ENCODE measurements at regions not wholly inside any gene's neighbourhood (a gene's known extent, or its start where the extent isn't known, plus 50 kb on each side); places are given as distances from the start of the nearest gene placed in this dataset.

DNA sequence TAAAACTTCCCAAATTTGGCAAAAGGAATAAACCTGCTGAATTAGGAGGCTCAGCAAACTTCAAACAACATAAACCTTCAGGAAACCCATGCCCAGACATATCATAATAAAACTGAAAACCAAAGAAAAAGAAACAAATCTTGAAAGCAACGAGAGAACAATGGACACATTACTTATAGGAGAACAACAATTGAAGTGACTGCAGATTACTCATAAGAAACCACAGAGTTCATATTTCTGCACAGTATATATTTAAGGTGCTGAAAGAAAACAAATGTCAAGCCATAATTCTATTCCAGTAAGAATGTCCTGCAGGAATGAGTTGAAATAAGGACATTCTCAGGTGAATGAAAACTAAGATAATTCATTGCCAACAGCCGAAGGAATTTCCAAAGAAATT, 80.8 kb upstream of the PROK2 start:
- CTCF ChIA-PET, result no interaction called here
- intact Hi-C loops (cut with micrococcal nuclease; ENCODE audit: unreplicated experiment) (no loop called here), in situ Hi-C loops (cut with HindIII; ENCODE audit: low pct_unique_long_range_greater_than_20kb, low sequenced_read_pairs) (no loop called here)
- Histone ChIP-seq H3K27me3 (ENCODE audit: control insufficient read depth, insufficient read depth, low read length) (0 out of 2 replicates have a peak, but pooled peaks cover 2% of the 10 kb centered on the region), H3K27ac (ENCODE audit: low read length) (no peak overlapping the region), H3K4me3 (ENCODE audit: low read depth in 2 of 2, low read length in 2 of 2) (no peak overlapping the region), H3K9me3 (ENCODE audit: control insufficient read depth, insufficient read depth, low read depth, low read length) (no peaks in the 10 kb centered on the region), H3K4me1 (ENCODE audit: control insufficient read depth, insufficient read depth, low read length) (no peaks in the 10 kb centered on the region), H3K36me3 (ENCODE audit: control insufficient read depth, insufficient read depth, low read length) (no peaks in the 10 kb centered on the region)
- ATAC-seq, result no peak
- POLR2A ChIA-PET, result no interaction called here
- no peak for TF ChIP-seq POLR2AphosphoS5 (IDR thresholded peaks at IDR 0.05; ENCODE audit: low read depth, low read length)
- no peak for TF ChIP-seq TCF7L2 (IDR thresholded peaks at IDR 0.05; ENCODE audit: low read depth, low read length)
- no peak for TF ChIP-seq CTCF (IDR thresholded peaks at IDR 0.05)
- no peak for TF ChIP-seq SIN3A (IDR thresholded peaks at IDR 0.05; ENCODE audit: borderline replicate concordance, insufficient read depth, low read depth, low read length)
- TF ChIP-seq, protein P1, sequence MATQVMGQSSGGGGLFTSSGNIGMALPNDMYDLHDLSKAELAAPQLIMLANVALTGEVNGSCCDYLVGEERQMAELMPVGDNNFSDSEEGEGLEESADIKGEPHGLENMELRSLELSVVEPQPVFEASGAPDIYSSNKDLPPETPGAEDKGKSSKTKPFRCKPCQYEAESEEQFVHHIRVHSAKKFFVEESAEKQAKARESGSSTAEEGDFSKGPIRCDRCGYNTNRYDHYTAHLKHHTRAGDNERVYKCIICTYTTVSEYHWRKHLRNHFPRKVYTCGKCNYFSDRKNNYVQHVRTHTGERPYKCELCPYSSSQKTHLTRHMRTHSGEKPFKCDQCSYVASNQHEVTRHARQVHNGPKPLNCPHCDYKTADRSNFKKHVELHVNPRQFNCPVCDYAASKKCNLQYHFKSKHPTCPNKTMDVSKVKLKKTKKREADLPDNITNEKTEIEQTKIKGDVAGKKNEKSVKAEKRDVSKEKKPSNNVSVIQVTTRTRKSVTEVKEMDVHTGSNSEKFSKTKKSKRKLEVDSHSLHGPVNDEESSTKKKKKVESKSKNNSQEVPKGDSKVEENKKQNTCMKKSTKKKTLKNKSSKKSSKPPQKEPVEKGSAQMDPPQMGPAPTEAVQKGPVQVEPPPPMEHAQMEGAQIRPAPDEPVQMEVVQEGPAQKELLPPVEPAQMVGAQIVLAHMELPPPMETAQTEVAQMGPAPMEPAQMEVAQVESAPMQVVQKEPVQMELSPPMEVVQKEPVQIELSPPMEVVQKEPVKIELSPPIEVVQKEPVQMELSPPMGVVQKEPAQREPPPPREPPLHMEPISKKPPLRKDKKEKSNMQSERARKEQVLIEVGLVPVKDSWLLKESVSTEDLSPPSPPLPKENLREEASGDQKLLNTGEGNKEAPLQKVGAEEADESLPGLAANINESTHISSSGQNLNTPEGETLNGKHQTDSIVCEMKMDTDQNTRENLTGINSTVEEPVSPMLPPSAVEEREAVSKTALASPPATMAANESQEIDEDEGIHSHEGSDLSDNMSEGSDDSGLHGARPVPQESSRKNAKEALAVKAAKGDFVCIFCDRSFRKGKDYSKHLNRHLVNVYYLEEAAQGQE (IDR thresholded peaks at IDR 0.05; ENCODE audit: insufficient read depth in 1 of 2, low read depth in 2 of 2, low read length in 1 of 2), result no peak
- DNase-seq (ENCODE audit: low read depth, low spot score), result no peak
- BruUV-seq (replicated peaks), result no TSS peak

GRCh38 chr3:71863563-71864190, 78.7 kb upstream of the PROK2 start:
- no peak overlapping the region for H3K27ac ChIP-seq (ENCODE audit: low read length)
- H3K4me1 ChIP-seq (ENCODE audit: control insufficient read depth, insufficient read depth, low read length), result no peaks in the 10 kb centered on the region
- ChIA-PET CTCF (no interaction called here), POLR2A (no interaction called here)
- BruUV-seq (replicated peaks), result no TSS peak
- H3K9me3 ChIP-seq (ENCODE audit: control insufficient read depth, insufficient read depth, low read depth, low read length), result no peaks in the 10 kb centered on the region
- DNase-seq (ENCODE audit: low read depth, low spot score) (no peak), ATAC-seq (no peak)
- no peaks in the 10 kb centered on the region for H3K36me3 ChIP-seq (ENCODE audit: control insufficient read depth, insufficient read depth, low read length)
- in situ Hi-C loops (cut with HindIII; ENCODE audit: low pct_unique_long_range_greater_than_20kb, low sequenced_read_pairs), result no loop called here
- H3K27me3 ChIP-seq (ENCODE audit: control insufficient read depth, insufficient read depth, low read length), result 0 out of 2 replicates have a peak, but pooled peaks cover 2% of the 10 kb centered on the region
- TF ChIP-seq CTCF (IDR thresholded peaks at IDR 0.05) (no peak), SIN3A (IDR thresholded peaks at IDR 0.05; ENCODE audit: borderline replicate concordance, insufficient read depth, low read depth, low read length) (no peak), TCF7L2 (IDR thresholded peaks at IDR 0.05; ENCODE audit: low read depth, low read length) (no peak), POLR2AphosphoS5 (IDR thresholded peaks at IDR 0.05; ENCODE audit: low read depth, low read length) (no peak)
- TF ChIP-seq, protein P1 (IDR thresholded peaks at IDR 0.05; ENCODE audit: insufficient read depth in 1 of 2, low read depth in 2 of 2, low read length in 1 of 2), result no peak
- intact Hi-C loops (cut with micrococcal nuclease; ENCODE audit: unreplicated experiment), result no loop called here
- H3K4me3 ChIP-seq (ENCODE audit: low read depth in 2 of 2, low read length in 2 of 2), result no peak overlapping the region
